ENCODE measurements at regions not wholly inside any gene's neighbourhood (a gene's known extent, or its start where the extent isn't known, plus 50 kb on each side); places are given as distances from the start of the nearest gene placed in this dataset.

GRCh38 chr9:73995836-73996235 is 501.3 kb upstream of the RORB start:
- H3K23ac ChIP-seq (ENCODE audit: low read depth, low read length): no peak overlapping the region
- H3K27me3 ChIP-seq (ENCODE audit: control insufficient read depth, insufficient read depth, low read length): no peaks in the 10 kb centered on the region
- H4K8ac ChIP-seq (ENCODE audit: low read depth in 2 of 2, low read length in 2 of 2): no peak overlapping the region
- no peak overlapping the region for H2BK120ac ChIP-seq (ENCODE audit: low read depth, low read length)
- H3K79me1 ChIP-seq (ENCODE audit: low read depth in 1 of 2, low read length in 2 of 2): no peaks in the 10 kb centered on the region
- H3K4me1 ChIP-seq (ENCODE audit: control insufficient read depth, insufficient read depth, low read length): no peaks in the 10 kb centered on the region
- H3K36me3 ChIP-seq (ENCODE audit: control insufficient read depth, insufficient read depth, low read length): no peaks in the 10 kb centered on the region
- dilution Hi-C loops (cut with HindIII; ENCODE audit: low sequenced_read_pairs, unreplicated experiment) (no loop called here), in situ Hi-C loops (cut with MboI; ENCODE audit: low sequenced_read_pairs) (no loop called here), intact Hi-C loops (cut with micrococcal nuclease) (no loop called here)
- no peak overlapping the region for H2AK5ac ChIP-seq (ENCODE audit: low read depth, low read length)
- no peak overlapping the region for H2AK9ac ChIP-seq (replicated peaks; ENCODE audit: low read depth, low read length, poor library complexity)
- no peaks in the 10 kb centered on the region for H3K9me3 ChIP-seq (ENCODE audit: control insufficient read depth, insufficient read depth, low read length)
- H3K9me1 ChIP-seq (ENCODE audit: insufficient read depth, low read length): no peaks in the 10 kb centered on the region
- no peak overlapping the region for H3K4me3 ChIP-seq (ENCODE audit: insufficient read depth, low read depth, low read length)
- H3K9ac ChIP-seq (ENCODE audit: low read depth, low read length): no peak overlapping the region
- H3K18ac ChIP-seq (ENCODE audit: low read depth, low read length): no peak overlapping the region
- no peak overlapping the region for H4K5ac ChIP-seq (ENCODE audit: low read depth, low read length)
- no peak overlapping the region for H2BK5ac ChIP-seq (ENCODE audit: low read depth, low read length, poor library complexity, severe bottlenecking)
- H2BK15ac ChIP-seq (ENCODE audit: low read depth, low read length): no peak overlapping the region
- WGBS, 2 experiments (ENCODE audit: extremely low coverage in 2 of 2, insufficient read length in 1 of 2): no CpG with 5 or more reads among the region's 2 CpGs
- H3K56ac ChIP-seq (ENCODE audit: extremely low read depth, insufficient read depth, low read length): no peak overlapping the region
- no peak for DNase-seq
- H3K27ac ChIP-seq (ENCODE audit: insufficient read depth, low read length): no peak overlapping the region
- H4K20me1 ChIP-seq (ENCODE audit: insufficient read depth, low read length): no peaks in the 10 kb centered on the region
- H3K4me2 ChIP-seq (ENCODE audit: low read depth, low read length): no peak overlapping the region
- POLR2A ChIA-PET (ENCODE audit: unreplicated experiment): no interaction called here
- no TSS peak for BruUV-seq (replicated peaks)
- H2BK20ac ChIP-seq (ENCODE audit: low read depth, low read length): no peak overlapping the region
- H3K14ac ChIP-seq (replicated peaks; ENCODE audit: low read depth, low read length): no peak overlapping the region
- H4K91ac ChIP-seq (ENCODE audit: insufficient read depth, low read depth, low read length): no peak overlapping the region
- H3K4ac ChIP-seq (ENCODE audit: low read depth, low read length): no peak overlapping the region
- CTCF ChIA-PET: no interaction called here
- no peak for TF ChIP-seq CHD1 (IDR thresholded peaks at IDR 0.05; ENCODE audit: low read depth, low read length)
- no peak for TF ChIP-seq ELK1 (IDR thresholded peaks at IDR 0.05; ENCODE audit: borderline replicate concordance, low read depth, low read length)
- no peak for TF ChIP-seq MXI1 (IDR thresholded peaks at IDR 0.05; ENCODE audit: borderline replicate concordance, low read depth, low read length)
- TF ChIP-seq BHLHE40 (IDR thresholded peaks at IDR 0.05; ENCODE audit: low read depth, low read length): no peak
- no peak for TF ChIP-seq RCOR1 (IDR thresholded peaks at IDR 0.05; ENCODE audit: insufficient replicate concordance, low read length)
- no peak for TF ChIP-seq RAD21 (IDR thresholded peaks at IDR 0.05; ENCODE audit: low read length)
- no peak for TF ChIP-seq MAFK (IDR thresholded peaks at IDR 0.05; ENCODE audit: low read depth, low read length)
- no peak for TF ChIP-seq CTCF (conservative IDR thresholded peaks at IDR 0.05; ENCODE audit: low read depth, low read length)
- no peak for TF ChIP-seq RFX5 (IDR thresholded peaks at IDR 0.05; ENCODE audit: low read depth, low read length)
- no peak for TF ChIP-seq SMC3 (IDR thresholded peaks at IDR 0.05; ENCODE audit: low read depth, low read length)
- TF ChIP-seq CEBPB (IDR thresholded peaks at IDR 0.05; ENCODE audit: low read depth, low read length): no peak
- TF ChIP-seq USF2 (IDR thresholded peaks at IDR 0.05; ENCODE audit: low read depth, low read length): no peak
- TF ChIP-seq FOS (IDR thresholded peaks at IDR 0.05; ENCODE audit: low read depth, low read length): no peak
- no peak for TF ChIP-seq POLR2A (IDR thresholded peaks at IDR 0.05; ENCODE audit: low read depth, low read length)
- no peak for TF ChIP-seq MAZ (IDR thresholded peaks at IDR 0.05; ENCODE audit: borderline replicate concordance, low read depth, low read length)
- no peak for TF ChIP-seq NFE2L2 (IDR thresholded peaks at IDR 0.05; ENCODE audit: low read depth, low read length)
- no peak for ATAC-seq (ENCODE audit: low read depth)
- no peak overlapping the region for H2AFZ ChIP-seq (replicated peaks; ENCODE audit: low read length, poor library complexity)

Measured in IMR-90 (cell line).